ENCODE measurements at regions not wholly inside any gene's neighbourhood (a gene's known extent, or its start where the extent isn't known, plus 50 kb on each side); places are given as distances from the start of the nearest gene placed in this dataset.
"Not testable (repeated sequence)": the region's sequence is repeated elsewhere in the genome, so short reads cannot be mapped to it uniquely, and the experiment has no call there.

- no peaks in the 10 kb centered on the region for H3K4me1 Mint-ChIP-seq
- no peak overlapping the region for H3K27ac Mint-ChIP-seq
- no peak for DNase-seq
- H3K36me3 Mint-ChIP-seq (ENCODE audit: low read depth): no peaks in the 10 kb centered on the region
- H3K27me3 Mint-ChIP-seq: no peaks in the 10 kb centered on the region
- no peak overlapping the region for H3K4me3 Mint-ChIP-seq
- peaks cover 14% of the 10 kb centered on the region for H3K9me3 Mint-ChIP-seq
- intact Hi-C loops (cut with micrococcal nuclease): no loop called here
These were observed 233.6 kb downstream of the TTLL2 start for GRCh38 chr6:167558246-167559177.

GRCh38 chr6:167559675-167560479 is 235.0 kb downstream of the TTLL2 start:
- Mint-ChIP-seq H3K27ac (no peak overlapping the region), H3K27me3 (no peaks in the 10 kb centered on the region), H3K36me3 (ENCODE audit: low read depth) (no peaks in the 10 kb centered on the region), H3K4me1 (no peaks in the 10 kb centered on the region), H3K4me3 (no peak overlapping the region), H3K9me3 (peaks cover 14% of the 10 kb centered on the region)
- intact Hi-C loops (cut with micrococcal nuclease): no loop called here
- DNase-seq: no peak

- H3K4me3 Mint-ChIP-seq: no peak overlapping the region
- no peaks in the 10 kb centered on the region for H3K36me3 Mint-ChIP-seq (ENCODE audit: low read depth)
- intact Hi-C loops (cut with micrococcal nuclease): no loop called here
These were observed 236.0 kb downstream of the TTLL2 start for GRCh38 chr6:167560673-167561569.

GRCh38 chr6:167562862-167563261 is 238.0 kb downstream of the TTLL2 start:
- H3K27ac Mint-ChIP-seq; H3K36me3 Mint-ChIP-seq (ENCODE audit: low read depth); H3K27me3 Mint-ChIP-seq; H3K4me1 Mint-ChIP-seq; intact Hi-C loops (cut with micrococcal nuclease); H3K4me3 Mint-ChIP-seq; H3K9me3 Mint-ChIP-seq; DNase-seq: not testable (repeated sequence)

More at GRCh38 chr6:167560673-167561569, 236.0 kb downstream of the TTLL2 start:
- Mint-ChIP-seq H3K4me1 (no peaks in the 10 kb centered on the region), H3K27me3 (no peaks in the 10 kb centered on the region), H3K9me3 (peaks cover 12% of the 10 kb centered on the region), H3K27ac (no peak overlapping the region)
- DNase-seq: no peak

GRCh38 chr6:167564416-167565250 is 239.7 kb downstream of the TTLL2 start:
- Mint-ChIP-seq H3K27ac (no peak overlapping the region), H3K36me3 (ENCODE audit: low read depth) (no peaks in the 10 kb centered on the region), H3K4me3 (no peak overlapping the region), H3K9me3 (peaks cover 7% of the 10 kb centered on the region), H3K27me3 (no peaks in the 10 kb centered on the region), H3K4me1 (no peaks in the 10 kb centered on the region)
- DNase-seq: no peak
- intact Hi-C loops (cut with micrococcal nuclease): no loop called here

GRCh38 chr6:167565388-167565787 is 240.5 kb downstream of the TTLL2 start:
- Mint-ChIP-seq H3K9me3 (peaks cover 7% of the 10 kb centered on the region), H3K27ac (no peak overlapping the region), H3K4me3 (no peak overlapping the region), H3K36me3 (ENCODE audit: low read depth) (no peaks in the 10 kb centered on the region), H3K4me1 (no peaks in the 10 kb centered on the region), H3K27me3 (no peaks in the 10 kb centered on the region)
- no peak for DNase-seq
- intact Hi-C loops (cut with micrococcal nuclease): no loop called here

GRCh38 chr6:167565884-167566599 is 241.2 kb downstream of the TTLL2 start:
- intact Hi-C loops (cut with micrococcal nuclease): no loop called here
- no peak overlapping the region for H3K27ac Mint-ChIP-seq
- no peaks in the 10 kb centered on the region for H3K27me3 Mint-ChIP-seq
- peaks cover 7% of the 10 kb centered on the region for H3K9me3 Mint-ChIP-seq
- no peaks in the 10 kb centered on the region for H3K4me1 Mint-ChIP-seq
- H3K36me3 Mint-ChIP-seq (ENCODE audit: low read depth): no peaks in the 10 kb centered on the region
- no peak overlapping the region for H3K4me3 Mint-ChIP-seq
- DNase-seq: no peak

- DNase-seq: no peak
- no peak overlapping the region for H3K27ac Mint-ChIP-seq
- peaks cover 5% of the 10 kb centered on the region for H3K9me3 Mint-ChIP-seq
- H3K4me3 Mint-ChIP-seq: no peak overlapping the region
- no peaks in the 10 kb centered on the region for H3K27me3 Mint-ChIP-seq
- no peaks in the 10 kb centered on the region for H3K36me3 Mint-ChIP-seq (ENCODE audit: low read depth)
- H3K4me1 Mint-ChIP-seq: no peaks in the 10 kb centered on the region
- intact Hi-C loops (cut with micrococcal nuclease): no loop called here
These were observed 241.8 kb downstream of the TTLL2 start for GRCh38 chr6:167566711-167567141.

GRCh38 chr6:167567142-167568033 is 242.5 kb downstream of the TTLL2 start:
- Mint-ChIP-seq H3K36me3 (ENCODE audit: low read depth) (no peaks in the 10 kb centered on the region), H3K27ac (no peak overlapping the region), H3K4me1 (no peaks in the 10 kb centered on the region), H3K4me3 (no peak overlapping the region), H3K9me3 (peaks cover 3% of the 10 kb centered on the region), H3K27me3 (no peaks in the 10 kb centered on the region)
- intact Hi-C loops (cut with micrococcal nuclease): no loop called here
- no peak for DNase-seq

- Mint-ChIP-seq H3K36me3 (ENCODE audit: low read depth) (no peaks in the 10 kb centered on the region), H3K27me3 (no peaks in the 10 kb centered on the region), H3K27ac (no peak overlapping the region), H3K9me3 (peaks cover 3% of the 10 kb centered on the region), H3K4me1 (no peaks in the 10 kb centered on the region), H3K4me3 (no peak overlapping the region)
- intact Hi-C loops (cut with micrococcal nuclease): no loop called here
- no peak for DNase-seq
These were observed 243.6 kb downstream of the TTLL2 start for GRCh38 chr6:167568407-167569024.

- no peaks in the 10 kb centered on the region for H3K27me3 Mint-ChIP-seq
- no peaks in the 10 kb centered on the region for H3K9me3 Mint-ChIP-seq
- no peaks in the 10 kb centered on the region for H3K4me1 Mint-ChIP-seq
- no peak overlapping the region for H3K27ac Mint-ChIP-seq
- DNase-seq: no peak
- H3K36me3 Mint-ChIP-seq (ENCODE audit: low read depth): no peaks in the 10 kb centered on the region
- intact Hi-C loops (cut with micrococcal nuclease): no loop called here
- H3K4me3 Mint-ChIP-seq: no peak overlapping the region
These were observed 244.3 kb downstream of the TTLL2 start for GRCh38 chr6:167569041-167569805.
